Naive B cell (primary cell): ENCODE measurements at regions not wholly inside any gene's neighbourhood (a gene's known extent, or its start where the extent isn't known, plus 50 kb on each side); places are given as distances from the start of the nearest gene placed in this dataset.

ENCODE experiments used
- ATAC-seq, 2 donors: fragments of 150-1000 bp; cut with Tn5 transposase; 2 replicates each; pipeline ENCODE4 v1.10.0; 2021; ENCODE audit warnings: low read depth in 2 of 2, mild to moderate bottlenecking in 2 of 2, moderate library complexity in 2 of 2
- DNase-seq: peaks from one replicate; pipeline ENCODE4 v3.0.0; 2022
- H3K27ac Mint-ChIP-seq, 6 donors: one replicate each; pipeline ENCODE4 v1.8.0; 2020 to 2022; ENCODE audit warnings: mild to moderate bottlenecking in 6 of 6, mixed read lengths in 6 of 6, moderate library complexity in 5 of 6, inconsistent platforms in 2 of 6
- H3K27me3 Mint-ChIP-seq, 3 donors: one replicate each; pipeline ENCODE4 v1.8.0; 2021 to 2022; ENCODE audit warnings: mixed read lengths in 3 of 3, mild to moderate bottlenecking in 1 of 3
- H3K36me3 Mint-ChIP-seq, 2 donors: one replicate each; pipeline ENCODE4 v1.8.0; 2020 to 2022; ENCODE audit warnings: mixed read lengths in 2 of 2, inconsistent platforms in 1 of 2, mild to moderate bottlenecking in 1 of 2
- H3K4me1 Mint-ChIP-seq, 3 donors: one replicate each; pipeline ENCODE4 v1.8.0; 2020 to 2022; ENCODE audit warnings: mixed read lengths in 3 of 3, inconsistent platforms in 1 of 3, mild to moderate bottlenecking in 1 of 3, moderate library complexity in 1 of 3
- H3K4me3 Mint-ChIP-seq, 8 donors: one replicate each; pipeline ENCODE4 v1.8.0; 2020 to 2022; ENCODE audit warnings: mild to moderate bottlenecking in 8 of 8, mixed read lengths in 8 of 8, moderate library complexity in 8 of 8, inconsistent platforms in 2 of 8
- H3K9me3 Mint-ChIP-seq, 7 donors: one replicate each; pipeline ENCODE4 v1.8.0; 2020 to 2022; ENCODE audit warnings: mixed read lengths in 7 of 7, mild to moderate bottlenecking in 5 of 7, inconsistent platforms in 2 of 7, moderate library complexity in 1 of 7

GRCh38 chr6:165940366-165940765 is 227.3 kb downstream of the TBXT start:
- Mint-ChIP-seq H3K27me3 (peaks cover 12 to 14% (median 13%) of the 10 kb centered on the region in 3 donors), H3K4me3 (no peak overlapping the region), H3K36me3 (peaks cover 6 to 11% of the 10 kb centered on the region in 2 donors), H3K9me3 (peaks cover 0 to 33% (median 12%) of the 10 kb centered on the region in 7 donors), H3K27ac (no peak overlapping the region), H3K4me1 (no peaks in the 10 kb centered on the region)
- ATAC-seq (no peak), DNase-seq (no peak)

GRCh38 chr6:165939601-165940290 is 227.9 kb downstream of the TBXT start:
- peaks cover 0 to 39% (median 12%) of the 10 kb centered on the region in 7 donors for H3K9me3 Mint-ChIP-seq
- no peak for ATAC-seq
- H3K4me3 Mint-ChIP-seq: no peak overlapping the region
- no peaks in the 10 kb centered on the region for H3K4me1 Mint-ChIP-seq
- H3K27ac Mint-ChIP-seq: no peak overlapping the region
- no peak for DNase-seq
- H3K27me3 Mint-ChIP-seq: peaks cover 19 to 20% (median 20%) of the 10 kb centered on the region in 3 donors
- peaks cover 6 to 16% of the 10 kb centered on the region in 2 donors for H3K36me3 Mint-ChIP-seq

GRCh38 chr6:165939047-165939446 is 228.6 kb downstream of the TBXT start:
- Mint-ChIP-seq H3K27me3 (peaks cover 21 to 27% (median 26%) of the 10 kb centered on the region in 3 donors), H3K4me3 (no peak overlapping the region), H3K36me3 (peaks cover 6 to 16% of the 10 kb centered on the region in 2 donors), H3K27ac (no peak overlapping the region), H3K4me1 (no peaks in the 10 kb centered on the region), H3K9me3 (peaks cover 0 to 35% (median 8%) of the 10 kb centered on the region in 7 donors)
- ATAC-seq (no peak), DNase-seq (no peak)

GRCh38 chr6:165937564-165938358 is 229.9 kb downstream of the TBXT start:
- Mint-ChIP-seq H3K27me3 (peaks cover 24 to 30% (median 27%) of the 10 kb centered on the region in 3 donors), H3K27ac (no peak overlapping the region), H3K4me1 (no peaks in the 10 kb centered on the region), H3K4me3 (no peak overlapping the region), H3K9me3 (peaks cover 0 to 29% (median 8%) of the 10 kb centered on the region in 7 donors), H3K36me3 (peaks cover 6 to 16% of the 10 kb centered on the region in 2 donors)
- DNase-seq: no peak
- no peak for ATAC-seq

GRCh38 chr6:165936660-165937059 is 231.0 kb downstream of the TBXT start:
- no peak overlapping the region for H3K27ac Mint-ChIP-seq
- H3K4me1 Mint-ChIP-seq: no peaks in the 10 kb centered on the region
- H3K9me3 Mint-ChIP-seq: peaks cover 0 to 21% (median 5%) of the 10 kb centered on the region in 7 donors
- DNase-seq: no peak
- ATAC-seq: no peak
- H3K36me3 Mint-ChIP-seq: peaks cover 6 to 16% of the 10 kb centered on the region in 2 donors
- peaks cover 26 to 33% (median 27%) of the 10 kb centered on the region in 3 donors for H3K27me3 Mint-ChIP-seq
- H3K4me3 Mint-ChIP-seq: no peak overlapping the region

GRCh38 chr6:165936096-165936495 is 231.6 kb downstream of the TBXT start:
- no peaks in the 10 kb centered on the region for H3K4me1 Mint-ChIP-seq
- ATAC-seq (no peak), DNase-seq (no peak)
- no peak overlapping the region for H3K27ac Mint-ChIP-seq
- peaks cover 0 to 17% (median 3%) of the 10 kb centered on the region in 7 donors for H3K9me3 Mint-ChIP-seq
- peaks cover 26 to 33% (median 26%) of the 10 kb centered on the region in 3 donors for H3K27me3 Mint-ChIP-seq
- peaks cover 6 to 16% of the 10 kb centered on the region in 2 donors for H3K36me3 Mint-ChIP-seq
- H3K4me3 Mint-ChIP-seq: no peak overlapping the region

- Mint-ChIP-seq H3K9me3 (peaks cover 0 to 14% (median 3%) of the 10 kb centered on the region in 7 donors), H3K36me3 (peaks cover 6 to 16% of the 10 kb centered on the region in 2 donors), H3K27me3 (peaks cover 14 to 39% (median 25%) of the 10 kb centered on the region in 3 donors), H3K4me3 (no peak overlapping the region), H3K27ac (no peak overlapping the region), H3K4me1 (no peaks in the 10 kb centered on the region)
- ATAC-seq: no peak
- DNase-seq: no peak
Measured at GRCh38 chr6:165931675-165932074, 236.0 kb downstream of the TBXT start.

- Mint-ChIP-seq H3K9me3 (peaks cover 0 to 7% (median 3%) of the 10 kb centered on the region in 7 donors), H3K27ac (no peak overlapping the region), H3K27me3 (peaks cover 14 to 30% (median 16%) of the 10 kb centered on the region in 3 donors), H3K4me3 (no peak overlapping the region), H3K36me3 (peaks cover 1 to 9% of the 10 kb centered on the region in 2 donors), H3K4me1 (no peaks in the 10 kb centered on the region)
- ATAC-seq: no peak
- DNase-seq: no peak
Measured at GRCh38 chr6:165930668-165931214, 236.9 kb downstream of the TBXT start.

GRCh38 chr6:165929607-165930006 is 238.0 kb downstream of the TBXT start:
- peaks cover 0 to 3% (median 0%) of the 10 kb centered on the region in 7 donors for H3K9me3 Mint-ChIP-seq
- DNase-seq: no peak
- H3K4me1 Mint-ChIP-seq: no peaks in the 10 kb centered on the region
- no peaks in the 10 kb centered on the region for H3K36me3 Mint-ChIP-seq
- H3K27me3 Mint-ChIP-seq: peaks cover 5 to 19% (median 6%) of the 10 kb centered on the region in 3 donors
- H3K27ac Mint-ChIP-seq: no peak overlapping the region
- no peak for ATAC-seq
- no peak overlapping the region for H3K4me3 Mint-ChIP-seq

GRCh38 chr6:165926378-165926777 is 241.3 kb downstream of the TBXT start:
- Mint-ChIP-seq H3K4me3 (no peak overlapping the region), H3K9me3 (peaks cover 0 to 6% (median 0%) of the 10 kb centered on the region in 7 donors), H3K4me1 (no peaks in the 10 kb centered on the region), H3K36me3 (no peaks in the 10 kb centered on the region), H3K27ac (no peak overlapping the region), H3K27me3 (peaks cover 5 to 13% (median 8%) of the 10 kb centered on the region in 3 donors)
- no peak for ATAC-seq
- no peak for DNase-seq

GRCh38 chr6:165925474-165926156 is 242.0 kb downstream of the TBXT start:
- Mint-ChIP-seq H3K36me3 (no peaks in the 10 kb centered on the region), H3K27ac (no peak overlapping the region), H3K4me1 (no peaks in the 10 kb centered on the region), H3K27me3 (peaks cover 7 to 18% (median 11%) of the 10 kb centered on the region in 3 donors), H3K4me3 (no peak overlapping the region), H3K9me3 (peaks cover 0 to 9% (median under 1%) of the 10 kb centered on the region in 7 donors)
- DNase-seq (no peak), ATAC-seq (no peak)

GRCh38 chr6:165922309-165922794 is 245.3 kb downstream of the TBXT start:
- H3K36me3 Mint-ChIP-seq: no peaks in the 10 kb centered on the region
- no peaks in the 10 kb centered on the region for H3K4me1 Mint-ChIP-seq
- H3K27ac Mint-ChIP-seq: no peak overlapping the region
- ATAC-seq (no peak), DNase-seq (no peak)
- no peak overlapping the region for H3K4me3 Mint-ChIP-seq
- peaks cover 0 to 9% (median 1%) of the 10 kb centered on the region in 7 donors for H3K9me3 Mint-ChIP-seq
- peaks cover 10 to 21% (median 20%) of the 10 kb centered on the region in 3 donors for H3K27me3 Mint-ChIP-seq
